H54 (cell line): ENCODE measurements at regions not wholly inside any gene's neighbourhood (a gene's known extent, or its start where the extent isn't known, plus 50 kb on each side); places are given as distances from the start of the nearest gene placed in this dataset.

Experiments used
- DNase-seq: peaks from one replicate; pipeline ENCODE4 v3.0.0; 2011; ENCODE audit warnings: low spot score, mixed read lengths; ENCODE audit not compliant: insufficient read length
- FAIRE-seq: peaks from 3 replicates; lab custom pipeline; 2011; peaks lifted over from hg19 to GRCh38; lab: Jason Lieb, UNC
- POLR2A ChIP-seq: IDR thresholded peaks from 2 replicates; pipeline ENCODE4 v1.6.1; 2011; ENCODE audit warnings: low read depth, mild to moderate bottlenecking, low read length

DNA sequence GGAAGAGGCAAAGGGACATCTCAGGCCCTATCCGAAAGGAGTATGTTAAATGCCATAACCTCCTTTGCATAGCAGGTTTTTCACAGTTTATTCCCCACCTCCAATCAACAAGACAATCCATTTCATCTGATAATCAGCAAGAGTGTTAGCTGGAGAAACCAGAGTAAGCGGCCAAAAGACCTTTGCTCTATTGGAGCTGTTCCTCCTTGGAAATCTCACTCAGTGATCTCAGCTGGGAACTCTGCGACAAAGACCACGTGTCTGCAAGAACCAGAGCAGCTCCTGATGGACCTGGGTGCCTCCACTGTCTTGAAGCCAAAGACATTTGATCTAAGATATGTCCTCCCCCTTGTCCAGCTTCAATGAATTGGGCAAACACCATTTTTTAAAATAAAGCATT, 241.0 kb downstream of the SEC61B start:
- DNase-seq (no peak), FAIRE-seq (no peak)
- TF ChIP-seq POLR2A = no peak

GRCh38 chr9:99464568-99464967, 242.5 kb downstream of the SEC61B start:
- FAIRE-seq = no peak

DNA sequence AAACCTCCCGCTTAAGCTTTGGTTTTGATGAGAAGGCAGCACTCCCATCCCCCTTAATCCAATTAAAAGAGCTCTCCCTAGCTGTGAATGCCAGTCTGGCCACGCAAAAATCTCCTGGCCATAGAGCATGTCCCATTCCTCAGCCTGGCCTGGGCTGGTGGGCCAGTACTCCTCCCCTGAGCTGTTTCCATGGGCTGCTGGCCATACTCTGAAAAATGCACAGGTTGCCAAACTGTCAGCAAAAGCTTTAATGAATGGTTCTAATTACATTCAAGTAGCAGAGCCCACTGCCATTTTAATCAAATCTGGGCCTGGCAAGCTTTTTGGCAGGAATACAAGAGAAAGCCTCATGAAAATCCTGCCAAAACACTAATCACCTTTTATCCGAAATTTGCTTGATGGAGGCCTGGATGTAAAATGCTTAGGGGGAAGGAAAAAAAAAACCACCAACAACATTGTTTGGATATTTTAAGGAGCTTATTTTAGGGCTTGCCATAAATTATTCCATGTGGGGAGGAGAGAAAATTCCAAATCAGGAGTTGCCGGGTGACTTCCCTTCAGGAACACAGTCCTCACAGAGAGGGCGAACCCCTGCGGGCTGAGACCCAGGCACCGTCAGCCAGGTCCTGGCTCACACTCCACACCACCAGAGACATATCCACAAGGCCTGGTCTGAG, 243.3 kb downstream of the SEC61B start:
- no peak for DNase-seq
- no peak for TF ChIP-seq POLR2A
- no peak for FAIRE-seq

More at GRCh38 chr9:99464568-99464967, 242.5 kb downstream of the SEC61B start:
- no peak for TF ChIP-seq POLR2A
- DNase-seq = no peak

- FAIRE-seq (no peak), DNase-seq (no peak)
- no peak for TF ChIP-seq POLR2A
Observed at GRCh38 chr9:99466104-99466503, 244.0 kb downstream of the SEC61B start.

GRCh38 chr9:99466781-99467180, 244.7 kb downstream of the SEC61B start:
- FAIRE-seq (no peak), DNase-seq (no peak)
- TF ChIP-seq POLR2A = no peak

- DNase-seq = no peak
- no peak for FAIRE-seq
- no peak for TF ChIP-seq POLR2A
Observed at GRCh38 chr9:99471033-99471432, 249.0 kb downstream of the SEC61B start.

GRCh38 chr9:99472240-99472915, 250.3 kb downstream of the SEC61B start:
- FAIRE-seq = no peak
- no peak for DNase-seq
- TF ChIP-seq POLR2A = no peak

DNA sequence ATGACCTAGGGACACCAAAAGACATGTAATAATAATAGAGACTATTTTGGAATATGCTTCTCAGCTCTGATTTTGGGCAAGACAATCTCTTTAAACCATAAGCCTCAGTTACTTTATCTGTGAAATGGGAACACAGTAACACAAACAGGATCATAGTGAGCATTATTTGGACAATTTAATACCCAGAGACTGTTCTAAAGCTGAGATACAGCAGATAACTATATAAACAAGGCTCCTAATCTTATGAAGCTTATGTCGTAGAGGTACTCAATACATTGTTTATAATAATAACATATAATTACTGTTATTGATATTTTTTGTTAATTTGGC, 250.8 kb downstream of the SEC61B start:
- DNase-seq (no peak), FAIRE-seq (no peak)

GRCh38 chr9:99474186-99474585, 252.1 kb downstream of the SEC61B start:
- DNase-seq = no peak
- FAIRE-seq = no peak
- no peak for TF ChIP-seq POLR2A

More for the DNA sequence above, 250.8 kb downstream of the SEC61B start:
- TF ChIP-seq POLR2A = no peak

GRCh38 chr9:99475401-99476065, 253.5 kb downstream of the SEC61B start:
- FAIRE-seq (no peak), DNase-seq (no peak)
- TF ChIP-seq POLR2A = no peak

GRCh38 chr9:99478469-99479027, 256.5 kb downstream of the SEC61B start:
- DNase-seq (no peak), FAIRE-seq (no peak)
- TF ChIP-seq POLR2A = no peak

DNA sequence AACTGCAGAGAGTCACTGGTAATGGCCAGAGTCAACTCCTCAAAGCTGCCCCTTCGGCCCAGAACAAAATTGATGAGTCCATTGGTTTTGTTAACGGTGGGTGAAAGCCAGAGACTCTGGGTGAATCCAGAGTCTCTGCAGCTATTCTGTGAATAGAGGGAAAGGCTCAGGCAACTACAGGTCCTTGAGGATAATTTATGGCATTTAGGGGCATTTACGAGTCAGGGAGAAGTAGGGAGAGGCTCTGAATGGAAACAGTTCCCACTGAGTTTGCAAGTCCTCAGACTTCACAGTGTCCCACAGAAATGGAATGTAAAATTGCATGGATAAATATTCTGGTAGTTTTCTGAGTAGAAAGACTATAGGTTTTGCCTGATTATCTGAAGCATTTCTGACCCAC, 257.8 kb downstream of the SEC61B start:
- no peak for TF ChIP-seq POLR2A
- no peak for FAIRE-seq
- no peak for DNase-seq

- FAIRE-seq (no peak), DNase-seq (no peak)
- no peak for TF ChIP-seq POLR2A
Observed at GRCh38 chr9:99485459-99485858, 263.4 kb downstream of the SEC61B start.

DNA sequence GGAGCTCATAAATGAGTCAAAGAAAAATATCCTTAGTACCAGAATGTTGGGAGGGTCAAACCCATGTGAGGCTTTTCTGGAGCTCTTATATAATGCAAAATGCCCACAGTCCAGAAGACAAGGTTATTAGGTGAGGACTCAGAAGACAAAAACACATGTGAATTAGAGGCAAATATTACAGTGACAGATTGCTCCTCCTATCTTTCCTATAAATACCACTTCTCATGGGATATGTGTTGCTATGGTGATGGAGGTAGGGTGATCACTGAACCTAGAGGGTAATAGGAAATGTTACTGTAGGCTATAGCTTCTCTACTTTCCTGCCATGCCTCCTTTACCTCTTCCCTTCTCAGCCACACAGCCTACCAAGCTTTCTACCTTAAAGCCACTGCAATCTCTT, 264.6 kb downstream of the SEC61B start:
- no peak for TF ChIP-seq POLR2A
- DNase-seq (no peak), FAIRE-seq (no peak)
